ENCODE measurements at regions not wholly inside any gene's neighbourhood (a gene's known extent, or its start where the extent isn't known, plus 50 kb on each side); places are given as distances from the start of the nearest gene placed in this dataset.

DNA sequence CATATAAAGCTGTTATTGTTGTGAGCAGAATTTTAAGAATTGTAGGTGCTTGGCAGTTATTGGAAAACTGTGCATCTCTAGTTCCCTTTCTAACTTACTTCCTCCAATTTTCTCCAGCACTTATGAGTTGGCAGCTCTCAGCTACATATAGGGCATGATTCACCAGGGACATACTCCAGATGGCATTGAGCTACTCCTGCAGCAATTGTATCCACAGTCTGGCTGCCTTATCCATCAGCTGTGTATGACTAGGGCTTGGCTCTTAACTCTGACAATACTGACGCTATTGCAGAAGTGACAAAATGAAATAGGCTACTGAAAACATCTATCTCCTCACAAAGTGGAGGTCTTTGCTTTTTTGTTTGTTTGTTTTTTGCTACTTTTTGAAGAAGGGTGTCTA lies 276.7 kb downstream of the POU4F1 start:
- no peak for DNase-seq (ENCODE audit: low read depth)
- Histone ChIP-seq H3K9me3 (ENCODE audit: control insufficient read depth, low read length) (no peaks in the 10 kb centered on the region), H3K27me3 (replicated peaks; ENCODE audit: control insufficient read depth, insufficient read depth, low read length) (no peaks in the 10 kb centered on the region), H3K36me3 (ENCODE audit: control insufficient read depth, insufficient read depth, low read length, severe bottlenecking) (no peaks in the 10 kb centered on the region), H3K4me1 (ENCODE audit: control insufficient read depth, insufficient read depth, low read length) (no peaks in the 10 kb centered on the region), H3K4me3 (ENCODE audit: low read length) (no peak overlapping the region), H3K9ac (ENCODE audit: low read length) (no peak overlapping the region)

DNA sequence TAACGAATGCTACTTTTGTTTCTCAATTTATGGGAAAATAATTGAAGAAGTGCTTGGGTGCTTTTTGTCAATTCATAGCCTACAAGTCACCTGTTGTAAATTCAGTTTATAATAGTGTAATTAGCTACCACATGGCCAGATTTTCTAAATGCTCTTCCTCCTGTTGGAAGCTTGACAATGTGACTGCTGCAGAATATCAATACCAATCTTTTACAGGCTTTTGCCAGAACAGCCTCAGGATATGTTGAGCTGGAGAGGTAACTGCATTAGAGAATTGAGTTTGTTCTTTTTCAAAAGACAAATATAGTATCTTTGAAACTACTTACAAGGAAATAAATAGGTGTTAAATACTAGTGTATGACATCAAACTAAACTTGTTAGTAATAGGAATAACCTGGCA lies 277.8 kb downstream of the POU4F1 start:
- Histone ChIP-seq H3K36me3 (ENCODE audit: control insufficient read depth, insufficient read depth, low read length, severe bottlenecking) (no peaks in the 10 kb centered on the region), H3K4me3 (ENCODE audit: low read length) (no peak overlapping the region), H3K27me3 (replicated peaks; ENCODE audit: control insufficient read depth, insufficient read depth, low read length) (no peaks in the 10 kb centered on the region), H3K4me1 (ENCODE audit: control insufficient read depth, insufficient read depth, low read length) (no peaks in the 10 kb centered on the region), H3K9me3 (ENCODE audit: control insufficient read depth, low read length) (no peaks in the 10 kb centered on the region), H3K9ac (ENCODE audit: low read length) (no peak overlapping the region)
- DNase-seq (ENCODE audit: low read depth) = no peak

GRCh38 chr13:78323848-78324247 lies 279.5 kb downstream of the POU4F1 start:
- Histone ChIP-seq H3K9ac (ENCODE audit: low read length) (no peak overlapping the region), H3K9me3 (ENCODE audit: control insufficient read depth, low read length) (no peaks in the 10 kb centered on the region)
- no peak for DNase-seq (ENCODE audit: low read depth)

GRCh38 chr13:78323040-78323439 lies 280.3 kb downstream of the POU4F1 start:
- no peak overlapping the region for H3K4me3 ChIP-seq (ENCODE audit: low read length)
- H3K36me3 ChIP-seq (ENCODE audit: control insufficient read depth, insufficient read depth, low read length, severe bottlenecking) = no peaks in the 10 kb centered on the region
- no peaks in the 10 kb centered on the region for H3K9me3 ChIP-seq (ENCODE audit: control insufficient read depth, low read length)
- H3K27me3 ChIP-seq (replicated peaks; ENCODE audit: control insufficient read depth, insufficient read depth, low read length) = no peaks in the 10 kb centered on the region
- DNase-seq (ENCODE audit: low read depth) = no peak
- H3K9ac ChIP-seq (ENCODE audit: low read length) = no peak overlapping the region
- H3K4me1 ChIP-seq (ENCODE audit: control insufficient read depth, insufficient read depth, low read length) = no peaks in the 10 kb centered on the region

More at GRCh38 chr13:78323848-78324247, 279.5 kb downstream of the POU4F1 start:
- H3K36me3 ChIP-seq (ENCODE audit: control insufficient read depth, insufficient read depth, low read length, severe bottlenecking) = no peaks in the 10 kb centered on the region
- no peak overlapping the region for H3K4me3 ChIP-seq (ENCODE audit: low read length)
- H3K4me1 ChIP-seq (ENCODE audit: control insufficient read depth, insufficient read depth, low read length) = no peaks in the 10 kb centered on the region
- no peaks in the 10 kb centered on the region for H3K27me3 ChIP-seq (replicated peaks; ENCODE audit: control insufficient read depth, insufficient read depth, low read length)

- Histone ChIP-seq H3K36me3 (ENCODE audit: control insufficient read depth, insufficient read depth, low read length, severe bottlenecking) (no peaks in the 10 kb centered on the region), H3K4me3 (ENCODE audit: low read length) (no peak overlapping the region), H3K27me3 (replicated peaks; ENCODE audit: control insufficient read depth, insufficient read depth, low read length) (no peaks in the 10 kb centered on the region), H3K4me1 (ENCODE audit: control insufficient read depth, insufficient read depth, low read length) (no peaks in the 10 kb centered on the region), H3K9me3 (ENCODE audit: control insufficient read depth, low read length) (no peaks in the 10 kb centered on the region), H3K9ac (ENCODE audit: low read length) (no peak overlapping the region)
- no peak for DNase-seq (ENCODE audit: low read depth)
Measured at GRCh38 chr13:78319101-78319627, 284.2 kb downstream of the POU4F1 start.

- H3K4me1 ChIP-seq (ENCODE audit: control insufficient read depth, insufficient read depth, low read length) = no peaks in the 10 kb centered on the region
- H3K4me3 ChIP-seq (ENCODE audit: low read length) = no peak overlapping the region
- H3K36me3 ChIP-seq (ENCODE audit: control insufficient read depth, insufficient read depth, low read length, severe bottlenecking) = no peaks in the 10 kb centered on the region
- H3K9ac ChIP-seq (ENCODE audit: low read length) = no peak overlapping the region
- H3K27me3 ChIP-seq (replicated peaks; ENCODE audit: control insufficient read depth, insufficient read depth, low read length) = no peaks in the 10 kb centered on the region
- DNase-seq (ENCODE audit: low read depth) = peak; percentile 24
- H3K9me3 ChIP-seq (ENCODE audit: control insufficient read depth, low read length) = no peaks in the 10 kb centered on the region
Measured at GRCh38 chr13:78317030-78317429, 286.3 kb downstream of the POU4F1 start.

DNA sequence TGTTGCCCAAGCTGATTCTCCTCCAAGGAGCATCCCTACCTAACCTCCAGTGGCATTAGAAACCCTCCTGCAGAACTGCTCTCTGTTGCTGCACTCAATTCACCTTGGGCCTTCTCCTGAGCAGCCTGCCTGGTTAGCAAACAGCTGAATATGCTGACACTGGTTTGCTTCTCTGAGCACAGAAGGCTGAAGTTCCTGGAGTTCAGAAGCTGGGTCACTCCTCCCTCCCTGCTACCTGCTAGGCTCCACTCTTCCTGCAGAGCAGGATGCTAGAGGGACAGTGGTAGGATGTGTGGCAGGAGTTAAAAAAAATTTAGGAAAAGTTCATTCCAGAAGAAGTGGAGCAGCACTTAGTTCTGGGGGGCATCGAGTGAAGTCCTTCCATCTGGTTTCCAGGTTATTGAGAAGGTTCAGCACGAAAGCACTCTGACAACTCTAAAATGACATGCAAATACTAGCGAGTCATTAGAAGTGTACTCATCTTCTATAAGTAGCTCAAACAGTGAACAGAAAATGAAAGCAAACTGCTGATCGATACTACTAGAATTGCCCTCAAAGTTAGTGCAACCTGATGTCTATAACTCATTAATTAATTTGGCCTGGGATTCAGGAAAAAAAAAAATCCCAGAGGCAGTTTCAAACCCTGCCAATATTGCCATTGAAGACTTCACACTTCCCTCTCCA lies 293.7 kb downstream of the POU4F1 start:
- Histone ChIP-seq H3K4me3 (ENCODE audit: low read length) (no peak overlapping the region), H3K9me3 (ENCODE audit: control insufficient read depth, low read length) (no peaks in the 10 kb centered on the region), H3K27me3 (replicated peaks; ENCODE audit: control insufficient read depth, insufficient read depth, low read length) (no peaks in the 10 kb centered on the region), H3K36me3 (ENCODE audit: control insufficient read depth, insufficient read depth, low read length, severe bottlenecking) (no peaks in the 10 kb centered on the region), H3K9ac (ENCODE audit: low read length) (no peak overlapping the region), H3K4me1 (ENCODE audit: control insufficient read depth, insufficient read depth, low read length) (no peaks in the 10 kb centered on the region)
- no peak for DNase-seq (ENCODE audit: low read depth)

DNA sequence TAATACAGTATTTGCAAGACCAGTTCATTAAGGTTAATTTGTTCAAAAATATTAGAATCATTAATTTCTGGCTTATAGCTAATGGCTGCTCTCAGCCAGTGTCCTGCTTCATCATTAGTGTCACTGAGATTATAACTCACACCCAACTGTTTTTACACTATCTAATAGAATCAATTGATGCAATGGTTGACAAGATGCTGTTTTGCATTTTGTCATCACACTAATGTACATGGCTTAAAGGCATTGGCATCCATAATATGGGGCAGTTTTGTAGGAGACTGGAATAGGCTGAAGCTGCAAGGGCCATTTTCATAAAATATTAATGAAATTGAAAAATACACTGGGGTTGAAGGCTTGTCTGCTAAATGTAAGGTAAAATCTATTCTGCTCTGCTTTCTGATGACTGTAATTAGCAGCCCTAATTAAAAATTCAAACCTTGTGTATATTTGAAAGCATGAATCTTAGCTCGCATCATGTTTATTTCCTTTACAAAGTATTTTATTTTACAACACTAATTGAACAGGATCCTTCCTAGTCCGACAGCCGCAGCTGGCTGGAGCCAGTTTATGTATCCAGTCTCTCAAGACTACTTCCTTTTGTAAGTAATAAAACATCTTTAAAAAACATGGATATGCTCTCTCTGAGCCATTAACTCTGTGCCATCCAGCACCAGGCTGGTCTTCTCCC lies 296.7 kb downstream of the POU4F1 start:
- no peaks in the 10 kb centered on the region for H3K36me3 ChIP-seq (ENCODE audit: control insufficient read depth, insufficient read depth, low read length, severe bottlenecking)

DNA sequence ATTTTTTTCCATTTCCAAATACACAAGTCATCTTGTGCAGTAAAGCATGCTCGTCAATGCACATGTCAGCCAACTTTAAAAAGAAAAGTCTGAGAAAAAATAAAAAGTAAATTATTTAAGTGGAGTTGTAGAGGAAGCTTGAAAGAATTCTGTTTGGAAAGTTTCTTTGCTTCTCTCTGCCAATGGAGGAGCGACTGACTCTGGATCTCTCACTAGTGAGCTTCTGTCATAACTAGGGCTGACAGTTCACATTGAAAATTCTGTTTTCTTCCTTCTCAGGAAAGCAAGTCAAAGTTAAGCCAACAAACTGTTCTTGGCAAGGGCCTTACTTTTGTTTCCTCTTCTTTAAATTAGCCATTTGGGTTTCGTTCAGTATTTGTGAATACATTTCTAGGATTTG lies 298.2 kb downstream of the POU4F1 start:
- DNase-seq (ENCODE audit: low read depth) = no peak
- no peaks in the 10 kb centered on the region for H3K9me3 ChIP-seq (ENCODE audit: control insufficient read depth, low read length)
- no peaks in the 10 kb centered on the region for H3K4me1 ChIP-seq (ENCODE audit: control insufficient read depth, insufficient read depth, low read length)
- H3K36me3 ChIP-seq (ENCODE audit: control insufficient read depth, insufficient read depth, low read length, severe bottlenecking) = no peaks in the 10 kb centered on the region
- no peak overlapping the region for H3K4me3 ChIP-seq (ENCODE audit: low read length)
- H3K9ac ChIP-seq (ENCODE audit: low read length) = no peak overlapping the region
- no peaks in the 10 kb centered on the region for H3K27me3 ChIP-seq (replicated peaks; ENCODE audit: control insufficient read depth, insufficient read depth, low read length)

More for the DNA sequence above, 296.7 kb downstream of the POU4F1 start:
- no peak overlapping the region for H3K9ac ChIP-seq (ENCODE audit: low read length)
- no peaks in the 10 kb centered on the region for H3K4me1 ChIP-seq (ENCODE audit: control insufficient read depth, insufficient read depth, low read length)
- no peak for DNase-seq (ENCODE audit: low read depth)
- no peaks in the 10 kb centered on the region for H3K9me3 ChIP-seq (ENCODE audit: control insufficient read depth, low read length)
- no peaks in the 10 kb centered on the region for H3K27me3 ChIP-seq (replicated peaks; ENCODE audit: control insufficient read depth, insufficient read depth, low read length)
- H3K4me3 ChIP-seq (ENCODE audit: low read length) = no peak overlapping the region

DNA sequence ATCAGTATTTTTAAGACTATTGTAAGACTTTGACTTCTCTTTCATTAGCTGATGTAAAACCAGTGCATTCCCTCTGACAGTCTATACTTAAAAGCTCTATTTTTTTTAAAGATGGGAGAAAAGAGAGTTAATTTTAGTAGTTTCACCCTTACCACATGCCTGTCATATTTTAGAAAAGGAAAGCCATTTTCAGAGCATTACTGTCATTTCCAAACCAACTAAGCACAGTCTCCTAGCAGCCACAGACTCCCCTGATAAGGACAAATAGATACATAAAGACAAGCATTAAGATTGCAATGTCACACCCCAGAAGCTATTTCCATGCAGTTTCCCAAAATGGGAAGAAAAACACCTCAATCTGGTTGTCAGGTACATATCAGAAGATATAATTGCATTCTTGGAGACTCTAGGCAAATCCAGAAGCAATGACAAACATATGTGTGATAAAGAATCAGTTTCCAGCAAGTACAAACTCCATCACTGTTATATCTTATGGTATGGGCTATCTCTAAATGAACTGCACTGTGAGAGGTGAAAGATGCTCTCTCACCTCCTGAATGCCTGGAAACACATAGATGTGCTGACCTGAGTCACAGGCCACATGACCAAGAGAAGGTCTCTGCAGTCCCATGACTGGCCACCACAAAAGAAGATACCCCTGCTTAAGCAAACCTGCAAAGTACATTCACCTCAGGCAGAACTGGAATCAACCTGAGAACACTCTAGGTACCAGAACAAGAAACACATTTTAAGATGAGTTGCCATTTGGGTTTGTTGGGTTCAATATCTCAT lies 303.3 kb downstream of the POU4F1 start:
- no peak overlapping the region for H3K4me3 ChIP-seq (ENCODE audit: low read length)
- H3K27me3 ChIP-seq (replicated peaks; ENCODE audit: control insufficient read depth, insufficient read depth, low read length) = no peaks in the 10 kb centered on the region
- no peaks in the 10 kb centered on the region for H3K9me3 ChIP-seq (ENCODE audit: control insufficient read depth, low read length)
- no peaks in the 10 kb centered on the region for H3K36me3 ChIP-seq (ENCODE audit: control insufficient read depth, insufficient read depth, low read length, severe bottlenecking)
- DNase-seq (ENCODE audit: low read depth) = no peak
- no peak overlapping the region for H3K9ac ChIP-seq (ENCODE audit: low read length)
- H3K4me1 ChIP-seq (ENCODE audit: control insufficient read depth, insufficient read depth, low read length) = no peaks in the 10 kb centered on the region

- Histone ChIP-seq H3K9ac (ENCODE audit: low read length) (no peak overlapping the region), H3K9me3 (ENCODE audit: control insufficient read depth, low read length) (no peaks in the 10 kb centered on the region), H3K4me1 (ENCODE audit: control insufficient read depth, insufficient read depth, low read length) (no peaks in the 10 kb centered on the region), H3K4me3 (ENCODE audit: low read length) (no peak overlapping the region), H3K27me3 (replicated peaks; ENCODE audit: control insufficient read depth, insufficient read depth, low read length) (no peaks in the 10 kb centered on the region), H3K36me3 (ENCODE audit: control insufficient read depth, insufficient read depth, low read length, severe bottlenecking) (no peaks in the 10 kb centered on the region)
- DNase-seq (ENCODE audit: low read depth) = no peak
Measured at GRCh38 chr13:78298657-78299056, 304.7 kb downstream of the POU4F1 start.
